HCT116 (cell line): ENCODE measurements at regions not wholly inside any gene's neighbourhood (a gene's known extent, or its start where the extent isn't known, plus 50 kb on each side); places are given as distances from the start of the nearest gene placed in this dataset.

ENCODE experiments used
- EGR1 ChIP-seq: IDR thresholded peaks from 2 replicates; pipeline ENCODE4 v1.6.1; 2012; ENCODE audit warnings: low read depth
- EZH2 ChIP-seq: fragments of 200-600 bp; sonication (generic); IDR thresholded peaks from 2 replicates; pipeline ENCODE4 v1.6.1; 2017; ENCODE audit warnings: antibody characterized with exemption, mixed run types
- POLR2A ChIP-seq: IDR thresholded peaks from 2 replicates; pipeline ENCODE4 v1.7.0; 2011; ENCODE audit warnings: borderline replicate concordance; ENCODE audit not compliant: insufficient read depth, insufficient read length; ENCODE audit errors: extremely low read depth
- POLR2AphosphoS5 ChIP-seq: IDR thresholded peaks from 2 replicates; pipeline ENCODE4 v1.6.1; 2011; ENCODE audit warnings: mild to moderate bottlenecking, low read depth, low read length, moderate library complexity
- SP1 ChIP-seq: IDR thresholded peaks from 2 replicates; pipeline ENCODE4 v1.6.1; 2012; ENCODE audit warnings: low read depth
- YY1 ChIP-seq: IDR thresholded peaks from 2 replicates; pipeline ENCODE4 v1.6.1; 2011; ENCODE audit warnings: low read length, low read depth, moderate library complexity, mild to moderate bottlenecking; ENCODE audit not compliant: insufficient replicate concordance; ENCODE audit errors: extremely low read depth
- TF ChIP-seq, protein P1 (sequence below), 3 experiments: fragments of 200-600 bp in 1 of 3; sonication (generic) in 1 of 3; IDR thresholded peaks in 2 of 3; conservative IDR thresholded peaks in 1 of 3; 2 replicates each; pipeline ENCODE4 v1.5.1; 2012 to 2017; ENCODE audit warnings: low read depth in 2 of 3, low read length in 2 of 3, antibody characterized with exemption in 1 of 3, borderline replicate concordance in 1 of 3, control low read depth in 1 of 3, mild to moderate bottlenecking in 1 of 3, mixed read lengths in 1 of 3, mixed run types in 1 of 3, moderate library complexity in 1 of 3; ENCODE audit not compliant: insufficient read depth in 1 of 3
- TF ChIP-seq, protein P2 (sequence below): IDR thresholded peaks from 2 replicates; pipeline ENCODE4 v1.6.1; 2012
- TF ChIP-seq, protein P3 (sequence below): IDR thresholded peaks from 2 replicates; pipeline ENCODE4 v1.6.1; 2012; ENCODE audit warnings: low read depth
- TF ChIP-seq, protein P4 (sequence below): IDR thresholded peaks from 2 replicates; pipeline ENCODE4 v1.6.1; 2012
- TF ChIP-seq, protein P5 (sequence below): IDR thresholded peaks from 2 replicates; pipeline ENCODE4 v1.6.1; 2011; ENCODE audit warnings: mild to moderate bottlenecking, low read length, moderate library complexity; ENCODE audit not compliant: insufficient replicate concordance; ENCODE audit errors: extremely low read depth

DNA sequence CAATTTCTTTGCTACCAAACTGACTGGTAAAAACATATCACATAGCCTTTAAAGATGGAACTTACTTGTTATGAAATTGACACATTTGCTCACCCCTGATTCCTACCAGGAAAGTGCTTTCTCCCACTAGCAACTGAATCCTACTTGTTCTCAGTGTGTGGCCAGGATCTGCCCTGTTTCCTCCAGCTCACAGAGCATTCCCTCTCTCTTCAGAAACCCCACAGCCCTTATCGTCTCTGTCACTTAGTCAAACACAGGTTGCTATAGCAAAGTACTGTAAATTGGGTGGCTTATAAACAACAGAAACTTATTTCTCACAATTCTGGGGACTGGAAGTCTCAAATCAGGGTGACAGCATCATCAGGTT is 265.2 kb upstream of the BOD1L1 start:
- TF ChIP-seq YY1: no peak
- TF ChIP-seq, protein P1, sequence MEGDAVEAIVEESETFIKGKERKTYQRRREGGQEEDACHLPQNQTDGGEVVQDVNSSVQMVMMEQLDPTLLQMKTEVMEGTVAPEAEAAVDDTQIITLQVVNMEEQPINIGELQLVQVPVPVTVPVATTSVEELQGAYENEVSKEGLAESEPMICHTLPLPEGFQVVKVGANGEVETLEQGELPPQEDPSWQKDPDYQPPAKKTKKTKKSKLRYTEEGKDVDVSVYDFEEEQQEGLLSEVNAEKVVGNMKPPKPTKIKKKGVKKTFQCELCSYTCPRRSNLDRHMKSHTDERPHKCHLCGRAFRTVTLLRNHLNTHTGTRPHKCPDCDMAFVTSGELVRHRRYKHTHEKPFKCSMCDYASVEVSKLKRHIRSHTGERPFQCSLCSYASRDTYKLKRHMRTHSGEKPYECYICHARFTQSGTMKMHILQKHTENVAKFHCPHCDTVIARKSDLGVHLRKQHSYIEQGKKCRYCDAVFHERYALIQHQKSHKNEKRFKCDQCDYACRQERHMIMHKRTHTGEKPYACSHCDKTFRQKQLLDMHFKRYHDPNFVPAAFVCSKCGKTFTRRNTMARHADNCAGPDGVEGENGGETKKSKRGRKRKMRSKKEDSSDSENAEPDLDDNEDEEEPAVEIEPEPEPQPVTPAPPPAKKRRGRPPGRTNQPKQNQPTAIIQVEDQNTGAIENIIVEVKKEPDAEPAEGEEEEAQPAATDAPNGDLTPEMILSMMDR (IDR thresholded peaks at IDR 0.05 in 2 of 3, conservative IDR thresholded peaks at IDR 0.05 in 1 of 3; ENCODE audit: borderline replicate concordance in 1 of 3, insufficient read depth in 1 of 3, low read depth in 2 of 3, low read length in 2 of 3): no peak
- no peak for TF ChIP-seq EZH2
- TF ChIP-seq, protein P2, sequence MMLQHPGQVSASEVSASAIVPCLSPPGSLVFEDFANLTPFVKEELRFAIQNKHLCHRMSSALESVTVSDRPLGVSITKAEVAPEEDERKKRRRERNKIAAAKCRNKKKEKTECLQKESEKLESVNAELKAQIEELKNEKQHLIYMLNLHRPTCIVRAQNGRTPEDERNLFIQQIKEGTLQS: no peak
- no peak for TF ChIP-seq POLR2A
- TF ChIP-seq, protein P3, sequence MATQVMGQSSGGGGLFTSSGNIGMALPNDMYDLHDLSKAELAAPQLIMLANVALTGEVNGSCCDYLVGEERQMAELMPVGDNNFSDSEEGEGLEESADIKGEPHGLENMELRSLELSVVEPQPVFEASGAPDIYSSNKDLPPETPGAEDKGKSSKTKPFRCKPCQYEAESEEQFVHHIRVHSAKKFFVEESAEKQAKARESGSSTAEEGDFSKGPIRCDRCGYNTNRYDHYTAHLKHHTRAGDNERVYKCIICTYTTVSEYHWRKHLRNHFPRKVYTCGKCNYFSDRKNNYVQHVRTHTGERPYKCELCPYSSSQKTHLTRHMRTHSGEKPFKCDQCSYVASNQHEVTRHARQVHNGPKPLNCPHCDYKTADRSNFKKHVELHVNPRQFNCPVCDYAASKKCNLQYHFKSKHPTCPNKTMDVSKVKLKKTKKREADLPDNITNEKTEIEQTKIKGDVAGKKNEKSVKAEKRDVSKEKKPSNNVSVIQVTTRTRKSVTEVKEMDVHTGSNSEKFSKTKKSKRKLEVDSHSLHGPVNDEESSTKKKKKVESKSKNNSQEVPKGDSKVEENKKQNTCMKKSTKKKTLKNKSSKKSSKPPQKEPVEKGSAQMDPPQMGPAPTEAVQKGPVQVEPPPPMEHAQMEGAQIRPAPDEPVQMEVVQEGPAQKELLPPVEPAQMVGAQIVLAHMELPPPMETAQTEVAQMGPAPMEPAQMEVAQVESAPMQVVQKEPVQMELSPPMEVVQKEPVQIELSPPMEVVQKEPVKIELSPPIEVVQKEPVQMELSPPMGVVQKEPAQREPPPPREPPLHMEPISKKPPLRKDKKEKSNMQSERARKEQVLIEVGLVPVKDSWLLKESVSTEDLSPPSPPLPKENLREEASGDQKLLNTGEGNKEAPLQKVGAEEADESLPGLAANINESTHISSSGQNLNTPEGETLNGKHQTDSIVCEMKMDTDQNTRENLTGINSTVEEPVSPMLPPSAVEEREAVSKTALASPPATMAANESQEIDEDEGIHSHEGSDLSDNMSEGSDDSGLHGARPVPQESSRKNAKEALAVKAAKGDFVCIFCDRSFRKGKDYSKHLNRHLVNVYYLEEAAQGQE: no peak
- TF ChIP-seq EGR1: no peak
- no peak for TF ChIP-seq SP1
- TF ChIP-seq POLR2AphosphoS5: no peak
- TF ChIP-seq, protein P4, sequence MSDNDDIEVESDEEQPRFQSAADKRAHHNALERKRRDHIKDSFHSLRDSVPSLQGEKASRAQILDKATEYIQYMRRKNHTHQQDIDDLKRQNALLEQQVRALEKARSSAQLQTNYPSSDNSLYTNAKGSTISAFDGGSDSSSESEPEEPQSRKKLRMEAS: no peak
- TF ChIP-seq, protein P5, sequence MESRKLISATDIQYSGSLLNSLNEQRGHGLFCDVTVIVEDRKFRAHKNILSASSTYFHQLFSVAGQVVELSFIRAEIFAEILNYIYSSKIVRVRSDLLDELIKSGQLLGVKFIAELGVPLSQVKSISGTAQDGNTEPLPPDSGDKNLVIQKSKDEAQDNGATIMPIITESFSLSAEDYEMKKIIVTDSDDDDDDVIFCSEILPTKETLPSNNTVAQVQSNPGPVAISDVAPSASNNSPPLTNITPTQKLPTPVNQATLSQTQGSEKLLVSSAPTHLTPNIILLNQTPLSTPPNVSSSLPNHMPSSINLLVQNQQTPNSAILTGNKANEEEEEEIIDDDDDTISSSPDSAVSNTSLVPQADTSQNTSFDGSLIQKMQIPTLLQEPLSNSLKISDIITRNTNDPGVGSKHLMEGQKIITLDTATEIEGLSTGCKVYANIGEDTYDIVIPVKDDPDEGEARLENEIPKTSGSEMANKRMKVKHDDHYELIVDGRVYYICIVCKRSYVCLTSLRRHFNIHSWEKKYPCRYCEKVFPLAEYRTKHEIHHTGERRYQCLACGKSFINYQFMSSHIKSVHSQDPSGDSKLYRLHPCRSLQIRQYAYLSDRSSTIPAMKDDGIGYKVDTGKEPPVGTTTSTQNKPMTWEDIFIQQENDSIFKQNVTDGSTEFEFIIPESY: no peak
